Mesendoderm (in vitro differentiated cells): ENCODE measurements at regions not wholly inside any gene's neighbourhood (a gene's known extent, or its start where the extent isn't known, plus 50 kb on each side); places are given as distances from the start of the nearest gene placed in this dataset.

ENCODE experiments used
- DNase-seq: peaks from one replicate; pipeline ENCODE4 v3.0.0; 2013
- H2AK5ac ChIP-seq: 2 replicates; pipeline ENCODE4 v1.6.1; 2013; ENCODE audit warnings: low read length, inconsistent platforms
- H2BK120ac ChIP-seq: 2 replicates; pipeline ENCODE4 v1.6.1; 2013; ENCODE audit warnings: low read depth, mild to moderate bottlenecking, low read length, moderate library complexity, mixed read lengths
- H2BK15ac ChIP-seq: replicated peaks from 2 replicates; pipeline ENCODE4 v1.6.1; 2013; ENCODE audit warnings: low read depth, mild to moderate bottlenecking, moderate library complexity
- H2BK5ac ChIP-seq: 2 replicates; pipeline ENCODE4 v1.6.1; 2013; ENCODE audit warnings: low read length, inconsistent platforms
- H3K18ac ChIP-seq: 2 replicates; pipeline ENCODE4 v1.6.1; 2013; ENCODE audit warnings: mild to moderate bottlenecking, low read length, mixed read lengths
- H3K23ac ChIP-seq: one replicate; pipeline ENCODE4 v1.6.1; 2013; ENCODE audit warnings: low read length
- H3K27ac ChIP-seq: 2 replicates; pipeline ENCODE4 v1.5.1; 2013; ENCODE audit warnings: low read depth, mild to moderate bottlenecking, inconsistent platforms, low read length, moderate library complexity
- H3K27me3 ChIP-seq: 2 replicates; pipeline ENCODE4 v1.6.1; 2013; ENCODE audit warnings: low read length, control low read depth, mild to moderate bottlenecking, inconsistent platforms; ENCODE audit not compliant: insufficient read depth, poor library complexity
- H3K36me3 ChIP-seq: 2 replicates; pipeline ENCODE4 v1.6.1; 2013; ENCODE audit warnings: low read length, inconsistent platforms; ENCODE audit not compliant: control insufficient read depth, insufficient read depth
- H3K4ac ChIP-seq: one replicate; pipeline ENCODE4 v1.6.1; 2013; ENCODE audit warnings: low read depth, mild to moderate bottlenecking, low read length, moderate library complexity
- H3K4me1 ChIP-seq: 2 replicates; pipeline ENCODE4 v1.6.1; 2013; ENCODE audit warnings: low read depth, low read length, inconsistent platforms; ENCODE audit not compliant: control insufficient read depth
- H3K4me2 ChIP-seq: 2 replicates; pipeline ENCODE4 v1.6.1; 2013; ENCODE audit warnings: low read length
- H3K4me3 ChIP-seq: 2 replicates; pipeline ENCODE4 v1.5.1; 2013; ENCODE audit warnings: mild to moderate bottlenecking, low read length
- H3K56ac ChIP-seq: one replicate; pipeline ENCODE4 v1.6.1; 2013; ENCODE audit warnings: low read length
- H3K79me1 ChIP-seq: 2 replicates; pipeline ENCODE4 v1.6.1; 2013; ENCODE audit warnings: low read length, inconsistent platforms
- H3K79me2 ChIP-seq: 2 replicates; pipeline ENCODE4 v1.6.1; 2013; ENCODE audit warnings: mild to moderate bottlenecking, low read length; ENCODE audit not compliant: control insufficient read depth, insufficient read depth
- H3K9ac ChIP-seq: 2 replicates; pipeline ENCODE4 v1.6.1; 2013; ENCODE audit warnings: low read length, inconsistent platforms
- H4K5ac ChIP-seq: one replicate; pipeline ENCODE4 v1.6.1; 2013; ENCODE audit warnings: low read length
- H4K8ac ChIP-seq: one replicate; pipeline ENCODE4 v1.6.1; 2013; ENCODE audit warnings: low read depth, mild to moderate bottlenecking, control low read depth, low read length, moderate library complexity
- WGBS: extraction: QIAGEN DNeasy Blood & Tissue Kit; methylation state at CpG from one replicate; pipeline ENCODE4 v1.1.7; 2013; ENCODE audit warnings: low lambda C conversion rate, missing lambda C conversion rate; ENCODE audit not compliant: insufficient coverage; ENCODE audit errors: extremely low coverage; 5-methylcytosine and 5-hydroxymethylcytosine counted together

- H3K56ac ChIP-seq: no peak overlapping the region
- no peak overlapping the region for H3K9ac ChIP-seq
- WGBS: no CpG with 5 or more reads among the region's 1 CpG
- H4K8ac ChIP-seq: no peak overlapping the region
- H3K4me3 ChIP-seq: no peak overlapping the region
- H4K5ac ChIP-seq: no peak overlapping the region
- no peak overlapping the region for H3K4me2 ChIP-seq
- no peak overlapping the region for H2BK15ac ChIP-seq
- no peaks in the 10 kb centered on the region for H3K36me3 ChIP-seq
- H3K27me3 ChIP-seq: no peaks in the 10 kb centered on the region
- H2AK5ac ChIP-seq: no peak overlapping the region
- H3K27ac ChIP-seq: no peak overlapping the region
- no peaks in the 10 kb centered on the region for H3K4me1 ChIP-seq
- H3K4ac ChIP-seq: no peak overlapping the region
- no peaks in the 10 kb centered on the region for H3K79me1 ChIP-seq
- no peak overlapping the region for H3K18ac ChIP-seq
- no peak overlapping the region for H2BK120ac ChIP-seq
- no peak overlapping the region for H3K23ac ChIP-seq
- no peak overlapping the region for H2BK5ac ChIP-seq
- DNase-seq: no peak
- H3K79me2 ChIP-seq: no peaks in the 10 kb centered on the region
Measured at GRCh38 chr20:10924644-10925201, 250.9 kb upstream of the JAG1 start.

- H3K4me1 ChIP-seq: no peaks in the 10 kb centered on the region
- no peak overlapping the region for H3K9ac ChIP-seq
- no peak overlapping the region for H2BK15ac ChIP-seq
- H3K18ac ChIP-seq: no peak overlapping the region
- H3K56ac ChIP-seq: no peak overlapping the region
- no peak overlapping the region for H3K4ac ChIP-seq
- no peaks in the 10 kb centered on the region for H3K79me2 ChIP-seq
- no peak overlapping the region for H4K8ac ChIP-seq
- H4K5ac ChIP-seq: no peak overlapping the region
- H3K4me3 ChIP-seq: no peak overlapping the region
- no peak overlapping the region for H2AK5ac ChIP-seq
- H3K79me1 ChIP-seq: no peaks in the 10 kb centered on the region
- H2BK120ac ChIP-seq: no peak overlapping the region
- H3K27me3 ChIP-seq: no peaks in the 10 kb centered on the region
- no peak overlapping the region for H3K27ac ChIP-seq
- no CpG with 5 or more reads among the region's 3 CpGs for WGBS
- H3K23ac ChIP-seq: no peak overlapping the region
- no peaks in the 10 kb centered on the region for H3K36me3 ChIP-seq
- no peak overlapping the region for H3K4me2 ChIP-seq
- no peak for DNase-seq
- no peak overlapping the region for H2BK5ac ChIP-seq
Measured at GRCh38 chr20:10925767-10926166, 252.0 kb upstream of the JAG1 start.

- no peak overlapping the region for H2BK5ac ChIP-seq
- no peak overlapping the region for H3K4ac ChIP-seq
- no CpG with 5 or more reads among the region's 5 CpGs for WGBS
- H3K36me3 ChIP-seq: no peaks in the 10 kb centered on the region
- no peaks in the 10 kb centered on the region for H3K27me3 ChIP-seq
- no peak overlapping the region for H3K56ac ChIP-seq
- H4K8ac ChIP-seq: no peak overlapping the region
- H2AK5ac ChIP-seq: no peak overlapping the region
- no peak overlapping the region for H2BK15ac ChIP-seq
- H3K4me1 ChIP-seq: no peaks in the 10 kb centered on the region
- H3K4me2 ChIP-seq: no peak overlapping the region
- H3K79me2 ChIP-seq: no peaks in the 10 kb centered on the region
- no peak overlapping the region for H2BK120ac ChIP-seq
- H3K27ac ChIP-seq: no peak overlapping the region
- H3K23ac ChIP-seq: no peak overlapping the region
- no peak overlapping the region for H3K9ac ChIP-seq
- no peaks in the 10 kb centered on the region for H3K79me1 ChIP-seq
- no peak overlapping the region for H3K18ac ChIP-seq
- H3K4me3 ChIP-seq: no peak overlapping the region
- no peak for DNase-seq
- H4K5ac ChIP-seq: no peak overlapping the region
Measured at GRCh38 chr20:10927011-10927583, 253.3 kb upstream of the JAG1 start.

- H3K23ac ChIP-seq: no peak overlapping the region
- H3K4me2 ChIP-seq: no peak overlapping the region
- no peaks in the 10 kb centered on the region for H3K4me1 ChIP-seq
- no peak overlapping the region for H4K5ac ChIP-seq
- WGBS: no CpG with 5 or more reads among the region's 11 CpGs
- no peak overlapping the region for H2BK15ac ChIP-seq
- no peak overlapping the region for H3K9ac ChIP-seq
- no peak for DNase-seq
- H3K27ac ChIP-seq: no peak overlapping the region
- H3K79me2 ChIP-seq: no peaks in the 10 kb centered on the region
- H3K27me3 ChIP-seq: no peaks in the 10 kb centered on the region
- H3K4me3 ChIP-seq: no peak overlapping the region
- H3K56ac ChIP-seq: no peak overlapping the region
- H3K36me3 ChIP-seq: no peaks in the 10 kb centered on the region
- H2BK120ac ChIP-seq: no peak overlapping the region
- no peak overlapping the region for H2BK5ac ChIP-seq
- H2AK5ac ChIP-seq: no peak overlapping the region
- H3K4ac ChIP-seq: no peak overlapping the region
- H4K8ac ChIP-seq: no peak overlapping the region
- no peak overlapping the region for H3K18ac ChIP-seq
- no peaks in the 10 kb centered on the region for H3K79me1 ChIP-seq
Measured at GRCh38 chr20:10927936-10928840, 254.4 kb upstream of the JAG1 start.

- no peak overlapping the region for H3K27ac ChIP-seq
- H3K79me2 ChIP-seq: no peaks in the 10 kb centered on the region
- H3K4ac ChIP-seq: no peak overlapping the region
- H3K27me3 ChIP-seq: no peaks in the 10 kb centered on the region
- H2BK5ac ChIP-seq: no peak overlapping the region
- H3K18ac ChIP-seq: no peak overlapping the region
- H3K4me3 ChIP-seq: no peak overlapping the region
- H3K79me1 ChIP-seq: no peaks in the 10 kb centered on the region
- no CpG with 5 or more reads among the region's 2 CpGs for WGBS
- H3K23ac ChIP-seq: no peak overlapping the region
- no peak overlapping the region for H2BK15ac ChIP-seq
- no peak for DNase-seq
- no peak overlapping the region for H3K4me2 ChIP-seq
- no peaks in the 10 kb centered on the region for H3K4me1 ChIP-seq
- no peak overlapping the region for H4K5ac ChIP-seq
- no peak overlapping the region for H2BK120ac ChIP-seq
- no peak overlapping the region for H2AK5ac ChIP-seq
- no peak overlapping the region for H3K9ac ChIP-seq
- no peak overlapping the region for H4K8ac ChIP-seq
- H3K36me3 ChIP-seq: no peaks in the 10 kb centered on the region
- no peak overlapping the region for H3K56ac ChIP-seq
Measured at GRCh38 chr20:10928841-10929421, 255.1 kb upstream of the JAG1 start.
